ENCODE measurements at regions not wholly inside any gene's neighbourhood (a gene's known extent, or its start where the extent isn't known, plus 50 kb on each side); places are given as distances from the start of the nearest gene placed in this dataset.

GRCh38 chr2:16161085-16161565 is 220.8 kb downstream of the MYCN start:
- Histone ChIP-seq H3K4me3 (no peak overlapping the region), H3K27ac (no peak overlapping the region), H3K36me3 (no peaks in the 10 kb centered on the region), H3K4me1 (no peaks in the 10 kb centered on the region), H3K9me3 (no peaks in the 10 kb centered on the region), H3K27me3 (no peaks in the 10 kb centered on the region)
- DNase-seq (ENCODE audit: extremely low spot score in 2 of 2): no peak
- TF ChIP-seq POLR2A (IDR thresholded peaks at IDR 0.05) (no peak), POLR2AphosphoS5 (IDR thresholded peaks at IDR 0.05; ENCODE audit: insufficient read depth in 1 of 2, low read depth in 1 of 2) (no peak)
- TF ChIP-seq, protein P1, sequence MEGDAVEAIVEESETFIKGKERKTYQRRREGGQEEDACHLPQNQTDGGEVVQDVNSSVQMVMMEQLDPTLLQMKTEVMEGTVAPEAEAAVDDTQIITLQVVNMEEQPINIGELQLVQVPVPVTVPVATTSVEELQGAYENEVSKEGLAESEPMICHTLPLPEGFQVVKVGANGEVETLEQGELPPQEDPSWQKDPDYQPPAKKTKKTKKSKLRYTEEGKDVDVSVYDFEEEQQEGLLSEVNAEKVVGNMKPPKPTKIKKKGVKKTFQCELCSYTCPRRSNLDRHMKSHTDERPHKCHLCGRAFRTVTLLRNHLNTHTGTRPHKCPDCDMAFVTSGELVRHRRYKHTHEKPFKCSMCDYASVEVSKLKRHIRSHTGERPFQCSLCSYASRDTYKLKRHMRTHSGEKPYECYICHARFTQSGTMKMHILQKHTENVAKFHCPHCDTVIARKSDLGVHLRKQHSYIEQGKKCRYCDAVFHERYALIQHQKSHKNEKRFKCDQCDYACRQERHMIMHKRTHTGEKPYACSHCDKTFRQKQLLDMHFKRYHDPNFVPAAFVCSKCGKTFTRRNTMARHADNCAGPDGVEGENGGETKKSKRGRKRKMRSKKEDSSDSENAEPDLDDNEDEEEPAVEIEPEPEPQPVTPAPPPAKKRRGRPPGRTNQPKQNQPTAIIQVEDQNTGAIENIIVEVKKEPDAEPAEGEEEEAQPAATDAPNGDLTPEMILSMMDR (IDR thresholded peaks at IDR 0.05): no peak
- intact Hi-C loops (cut with DNase I): no loop called here

DNA sequence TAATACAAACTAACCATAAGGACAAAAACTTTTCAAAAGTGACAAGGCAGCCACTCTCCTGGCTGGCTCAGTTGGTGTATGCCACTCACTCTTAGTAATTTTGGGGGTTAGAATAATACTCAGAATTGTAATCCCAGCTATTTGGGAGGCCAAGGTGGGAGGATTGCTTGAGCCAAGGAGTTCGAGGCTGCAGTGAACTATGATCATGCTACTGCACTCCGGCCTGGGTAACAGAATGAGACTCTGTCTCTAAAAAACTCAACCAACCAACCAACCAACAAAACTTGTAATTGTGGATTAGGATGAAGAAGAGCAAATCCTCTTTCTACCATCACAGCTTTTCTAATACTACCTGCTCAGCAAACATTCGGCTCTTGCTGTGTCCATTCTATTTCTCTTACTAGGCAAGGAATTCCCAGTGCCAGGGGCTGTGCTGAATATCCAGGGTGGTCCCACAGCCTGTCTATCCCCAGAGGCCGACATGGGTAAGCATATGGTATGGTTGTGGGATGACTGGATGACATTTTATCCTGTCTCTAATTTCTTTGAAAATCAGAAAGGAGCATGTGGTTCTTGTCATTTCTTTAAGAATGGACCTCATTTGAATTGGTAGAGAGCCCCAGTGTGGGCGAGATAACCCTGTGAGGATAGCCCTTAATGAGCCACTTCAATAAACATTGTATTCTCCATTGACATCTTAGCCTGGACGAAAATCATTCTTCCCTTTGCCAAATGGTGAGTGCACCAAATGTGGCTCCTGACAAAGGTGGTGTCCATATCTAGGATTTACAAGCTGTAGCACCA is 220.1 kb downstream of the MYCN start:
- H3K27ac ChIP-seq: no peak overlapping the region
- H3K9me3 ChIP-seq: no peaks in the 10 kb centered on the region
- DNase-seq (ENCODE audit: extremely low spot score in 2 of 2): peak in 1 of 2 donors; percentile 28
- TF ChIP-seq POLR2AphosphoS5 (IDR thresholded peaks at IDR 0.05; ENCODE audit: insufficient read depth in 1 of 2, low read depth in 1 of 2) (no peak), POLR2A (IDR thresholded peaks at IDR 0.05) (no peak)
- TF ChIP-seq, protein P1 (IDR thresholded peaks at IDR 0.05): no peak
- H3K27me3 ChIP-seq: no peaks in the 10 kb centered on the region
- intact Hi-C loops (cut with DNase I): no loop called here
- no peaks in the 10 kb centered on the region for H3K4me1 ChIP-seq
- no peaks in the 10 kb centered on the region for H3K36me3 ChIP-seq
- H3K4me3 ChIP-seq: no peak overlapping the region

GRCh38 chr2:16156411-16156810 is 216.1 kb downstream of the MYCN start:
- Histone ChIP-seq H3K4me1 (no peaks in the 10 kb centered on the region), H3K4me3 (no peak overlapping the region), H3K9me3 (no peaks in the 10 kb centered on the region), H3K27me3 (no peaks in the 10 kb centered on the region), H3K27ac (no peak overlapping the region), H3K36me3 (no peaks in the 10 kb centered on the region)
- TF ChIP-seq POLR2AphosphoS5 (IDR thresholded peaks at IDR 0.05; ENCODE audit: insufficient read depth in 1 of 2, low read depth in 1 of 2) (no peak), POLR2A (IDR thresholded peaks at IDR 0.05) (no peak)
- intact Hi-C loops (cut with DNase I): no loop called here
- no peak for DNase-seq (ENCODE audit: extremely low spot score in 2 of 2)

DNA sequence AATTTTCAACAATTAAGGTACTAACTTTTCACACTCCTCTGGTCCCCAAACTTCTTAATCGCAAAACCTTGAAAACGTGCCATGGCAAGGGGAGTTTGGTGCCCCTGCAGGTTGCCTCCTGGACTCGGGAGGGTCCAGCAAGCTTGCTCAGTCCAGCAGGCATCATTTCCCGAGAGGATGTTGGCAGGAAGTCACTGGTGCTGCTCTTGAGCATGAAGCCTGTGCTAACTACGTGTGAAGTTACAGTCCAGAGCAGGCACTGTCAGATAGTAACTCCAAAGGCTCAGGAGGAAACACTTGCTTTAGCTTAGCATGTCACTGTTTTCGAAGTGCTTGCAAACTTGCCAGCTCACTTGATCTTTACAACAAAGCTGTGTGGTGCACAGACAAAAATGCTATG is 215.4 kb downstream of the MYCN start:
- intact Hi-C loops (cut with DNase I): no loop called here
- H3K4me3 ChIP-seq: no peak overlapping the region
- no peaks in the 10 kb centered on the region for H3K9me3 ChIP-seq
- no peaks in the 10 kb centered on the region for H3K36me3 ChIP-seq
- TF ChIP-seq POLR2A (IDR thresholded peaks at IDR 0.05): no peak
- TF ChIP-seq POLR2AphosphoS5 (IDR thresholded peaks at IDR 0.05; ENCODE audit: insufficient read depth in 1 of 2, low read depth in 1 of 2): no peak
- TF ChIP-seq, protein P1 (IDR thresholded peaks at IDR 0.05): no peak
- peak in 1 of 2 donors; percentile 19 for DNase-seq (ENCODE audit: extremely low spot score in 2 of 2)
- no peaks in the 10 kb centered on the region for H3K27me3 ChIP-seq
- no peak overlapping the region for H3K27ac ChIP-seq
- no peaks in the 10 kb centered on the region for H3K4me1 ChIP-seq

GRCh38 chr2:16155366-16155765 is 215.0 kb downstream of the MYCN start:
- Histone ChIP-seq H3K4me3 (no peak overlapping the region), H3K27ac (no peak overlapping the region), H3K4me1 (no peaks in the 10 kb centered on the region), H3K9me3 (no peaks in the 10 kb centered on the region), H3K36me3 (no peaks in the 10 kb centered on the region), H3K27me3 (no peaks in the 10 kb centered on the region)
- intact Hi-C loops (cut with DNase I): no loop called here
- DNase-seq (ENCODE audit: extremely low spot score in 2 of 2): no peak
- TF ChIP-seq POLR2AphosphoS5 (IDR thresholded peaks at IDR 0.05; ENCODE audit: insufficient read depth in 1 of 2, low read depth in 1 of 2) (no peak), POLR2A (IDR thresholded peaks at IDR 0.05) (no peak)
- TF ChIP-seq, protein P1 (IDR thresholded peaks at IDR 0.05): no peak
